Glomerular visceral epithelial cell (primary cell): ENCODE measurements at regions not wholly inside any gene's neighbourhood (a gene's known extent, or its start where the extent isn't known, plus 50 kb on each side); places are given as distances from the start of the nearest gene placed in this dataset.
A peak's percentile ranks its signal among the peaks of the same experiment; 100 is the strongest.

Experiments
- DNase-seq: peaks from one replicate; pipeline ENCODE4 v3.0.0-alpha.2; 2016; ENCODE audit errors: extremely low spot score

DNA sequence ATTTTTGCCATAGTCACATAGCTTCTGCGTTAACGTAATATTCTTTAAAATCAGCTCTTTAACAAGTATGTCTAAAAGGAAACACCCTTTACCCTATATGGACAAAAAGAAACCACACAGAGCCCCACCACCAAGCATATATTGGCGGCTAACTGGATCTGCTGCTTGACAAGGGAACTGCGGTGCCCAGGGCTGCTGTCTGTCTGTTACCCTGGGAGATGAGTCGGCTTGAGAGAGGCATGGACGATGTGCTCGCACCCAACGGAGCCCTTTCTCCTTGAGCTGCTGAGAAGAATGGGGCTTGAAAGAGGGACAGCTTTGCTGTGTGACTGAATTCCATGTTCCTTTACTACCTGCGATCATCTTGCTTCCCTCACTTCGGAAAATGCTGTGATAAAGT lies 158.6 kb upstream of the SHB start:
- DNase-seq: peak; percentile 53

DNA sequence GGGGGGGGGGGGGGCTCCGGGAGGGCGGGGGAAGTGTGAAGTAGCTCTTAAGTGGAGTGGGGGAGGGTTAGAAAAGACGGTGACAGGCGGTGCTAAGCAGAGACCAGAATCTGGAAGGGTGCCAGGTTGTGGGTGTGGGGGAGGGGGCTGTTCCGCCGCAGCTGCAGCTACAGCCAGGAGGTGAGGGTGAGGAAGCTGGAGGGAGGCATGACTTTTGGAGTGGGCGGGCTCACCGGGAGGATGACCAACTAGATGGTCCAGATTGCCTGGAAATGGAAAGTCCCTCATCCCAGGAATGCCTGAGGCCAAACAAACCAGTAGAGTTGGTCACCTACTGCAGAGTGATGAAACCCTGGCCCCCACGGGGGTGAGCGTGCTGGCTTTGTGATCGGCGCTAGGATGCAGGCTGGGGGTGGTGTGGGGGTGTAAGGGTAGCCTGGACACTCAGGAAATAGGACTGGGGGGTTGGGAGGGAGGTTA lies 158.1 kb upstream of the SHB start:
- DNase-seq: peak; percentile 99

DNA sequence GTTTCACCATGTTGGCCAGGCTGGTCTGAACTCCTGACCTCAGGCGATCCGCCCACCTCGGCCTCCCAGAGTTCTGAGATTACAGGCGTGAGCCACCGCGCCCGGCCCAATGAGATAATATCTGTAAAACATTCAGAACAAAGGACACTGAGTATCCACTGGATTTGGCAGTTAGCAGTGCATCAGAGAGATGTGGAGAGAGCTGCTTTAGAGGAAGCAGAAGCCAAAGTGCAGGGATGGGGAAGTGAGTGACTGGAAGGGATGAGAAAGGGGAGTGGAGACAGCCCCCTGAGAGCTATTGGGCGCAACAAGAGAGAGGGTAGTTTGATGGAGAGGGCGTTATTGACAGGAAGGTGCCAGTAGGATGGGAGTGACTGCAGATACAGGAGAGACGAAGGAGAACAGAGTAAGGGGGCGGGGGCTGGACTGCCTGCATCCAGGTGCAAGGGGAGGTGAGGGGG lies 157.5 kb upstream of the SHB start:
- peak; percentile 32 for DNase-seq

DNA sequence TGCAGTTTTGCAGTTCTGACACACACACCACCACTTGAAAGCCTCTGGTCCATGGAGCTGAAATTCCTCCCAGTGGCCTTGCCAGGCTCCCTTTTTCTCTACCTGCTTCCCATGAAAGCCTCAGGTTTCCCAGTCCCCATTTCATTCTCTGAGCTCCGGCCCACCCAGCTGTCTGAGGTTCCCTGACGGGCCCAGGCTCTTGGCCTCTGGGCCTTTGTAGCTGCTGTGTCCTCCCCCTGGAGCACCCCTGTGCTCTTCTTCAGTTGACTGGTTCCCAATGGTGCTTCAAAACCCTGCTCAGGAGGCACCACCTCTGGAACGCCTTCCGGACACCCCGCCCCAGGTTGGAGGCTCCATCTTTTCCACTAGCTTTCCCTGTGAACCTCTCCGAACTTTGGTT lies 155.9 kb upstream of the SHB start:
- DNase-seq: no peak

DNA sequence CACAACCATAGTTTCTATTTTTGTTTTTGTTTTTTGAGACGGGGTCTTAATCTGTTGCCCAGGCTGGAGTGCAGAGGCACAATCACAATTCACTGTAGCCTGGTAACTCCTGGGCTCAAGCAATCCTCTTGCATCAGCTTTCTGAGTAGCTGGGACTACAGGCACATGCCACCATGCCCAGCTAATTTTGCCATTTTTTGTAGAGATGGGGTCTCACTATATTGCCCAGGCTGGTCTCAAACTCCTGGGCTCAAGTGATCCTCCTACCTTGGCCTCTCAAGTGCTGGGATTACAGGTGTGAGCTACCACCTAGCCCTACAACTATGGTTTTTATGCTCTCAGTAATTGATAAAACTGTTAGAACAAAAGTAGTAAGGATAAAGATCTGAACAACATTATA lies 147.5 kb upstream of the SHB start:
- DNase-seq: no peak

DNA sequence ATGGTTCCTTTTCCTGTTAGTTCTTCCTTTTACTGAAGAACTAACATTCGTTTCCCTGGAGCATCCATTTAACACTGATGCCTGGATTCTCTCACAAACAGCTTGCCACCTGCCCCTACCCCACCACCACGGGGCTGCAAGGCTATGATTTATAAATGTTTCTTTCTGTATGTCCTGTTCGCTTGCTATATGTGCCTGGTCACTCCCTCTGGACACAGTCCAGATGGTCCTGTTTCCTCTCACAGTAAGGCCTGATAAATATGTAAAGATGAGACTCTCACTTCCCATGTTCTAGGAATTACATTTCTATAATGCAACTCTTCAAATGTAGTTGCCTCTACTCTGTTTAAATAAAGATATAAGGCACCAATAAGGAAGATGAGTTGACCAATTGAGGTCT lies 146.4 kb upstream of the SHB start:
- no peak for DNase-seq

DNA sequence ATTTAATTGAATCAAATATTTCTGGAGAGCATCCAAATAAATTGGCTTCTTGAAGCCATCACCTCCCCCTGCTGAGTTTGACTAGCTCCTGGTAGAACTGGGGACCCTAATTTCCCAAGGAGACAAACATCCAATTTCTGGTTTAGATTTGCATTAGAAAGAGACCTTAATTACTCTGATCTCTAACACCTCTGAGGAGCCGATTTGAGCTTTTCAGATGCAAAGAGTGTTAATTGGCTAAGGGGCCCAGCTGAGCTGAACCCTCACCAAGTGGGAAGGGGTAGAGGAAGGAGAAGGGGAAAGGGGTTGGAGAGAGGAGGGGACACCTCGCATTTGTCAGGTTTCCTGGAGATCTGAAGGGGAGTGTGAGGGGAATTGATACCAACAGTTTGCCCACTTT lies 145.4 kb upstream of the SHB start:
- no peak for DNase-seq

DNA sequence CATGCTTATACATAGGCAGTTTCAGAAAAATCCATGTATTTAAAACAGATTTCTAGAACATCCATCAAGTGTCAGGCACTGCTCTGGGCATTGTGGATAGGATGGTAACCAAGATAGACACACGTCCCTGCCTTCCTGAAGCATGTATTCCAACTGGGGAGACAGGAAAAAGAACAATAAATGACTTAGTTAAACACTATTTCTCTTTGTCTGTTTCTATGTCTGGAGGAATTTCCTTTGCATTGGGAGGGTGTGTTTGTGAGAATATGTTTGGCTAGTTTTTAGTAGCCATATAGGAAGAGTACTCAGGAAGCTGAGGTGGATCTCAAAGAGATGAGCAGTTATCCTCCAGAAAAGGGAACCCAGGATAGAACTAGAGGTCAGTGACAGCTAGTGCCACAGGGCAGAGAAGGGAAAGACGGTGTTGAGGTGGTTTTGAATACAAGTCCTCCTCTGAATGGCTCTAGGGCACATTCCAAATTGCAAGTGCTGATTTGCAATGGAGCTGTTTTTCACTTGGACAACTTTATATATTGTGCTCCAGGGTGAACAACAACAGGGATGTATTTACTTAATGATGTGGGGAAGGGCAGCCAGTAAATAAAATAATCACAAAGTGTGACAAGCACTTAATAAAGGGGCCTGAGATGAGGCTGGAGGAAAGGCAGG lies 144.7 kb upstream of the SHB start:
- no peak for DNase-seq

DNA sequence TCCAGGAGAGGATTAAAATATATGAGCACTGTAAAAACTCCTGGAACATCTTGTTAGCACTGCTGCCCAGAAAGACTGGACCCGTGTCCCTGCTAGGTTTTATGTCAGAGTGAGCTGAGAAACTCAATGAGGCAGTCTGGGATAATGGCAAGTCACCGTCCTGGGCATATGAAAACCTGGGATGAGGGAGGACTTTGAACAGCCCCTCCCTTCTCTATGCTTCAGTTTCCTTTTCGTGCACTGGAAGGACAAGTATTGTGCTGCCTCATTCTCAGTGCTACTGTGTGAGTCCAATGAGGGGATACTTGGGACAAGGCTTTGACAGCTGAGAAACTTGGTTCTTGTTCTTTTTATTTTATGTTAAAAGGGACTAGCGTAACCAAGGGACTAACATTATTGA lies 143.0 kb upstream of the SHB start:
- no peak for DNase-seq

DNA sequence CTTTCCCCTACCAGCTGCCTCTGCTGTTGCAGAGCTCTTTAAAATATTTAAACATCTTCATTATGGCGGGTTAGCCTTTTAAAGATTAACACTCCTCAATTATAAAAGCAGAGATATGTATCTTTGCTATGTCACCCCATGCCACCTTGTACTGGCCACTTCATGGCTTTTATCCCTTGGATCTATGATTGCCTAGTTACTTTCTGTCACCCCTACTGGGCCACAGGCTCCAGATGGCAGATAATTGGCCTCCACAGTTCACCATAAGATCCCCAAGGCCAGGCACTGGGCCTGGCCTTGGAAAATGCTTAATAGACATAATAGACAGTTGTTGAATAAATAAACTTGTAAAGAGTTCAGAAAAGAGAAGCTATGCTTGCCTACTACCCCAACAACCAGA lies 142.0 kb upstream of the SHB start:
- no peak for DNase-seq

DNA sequence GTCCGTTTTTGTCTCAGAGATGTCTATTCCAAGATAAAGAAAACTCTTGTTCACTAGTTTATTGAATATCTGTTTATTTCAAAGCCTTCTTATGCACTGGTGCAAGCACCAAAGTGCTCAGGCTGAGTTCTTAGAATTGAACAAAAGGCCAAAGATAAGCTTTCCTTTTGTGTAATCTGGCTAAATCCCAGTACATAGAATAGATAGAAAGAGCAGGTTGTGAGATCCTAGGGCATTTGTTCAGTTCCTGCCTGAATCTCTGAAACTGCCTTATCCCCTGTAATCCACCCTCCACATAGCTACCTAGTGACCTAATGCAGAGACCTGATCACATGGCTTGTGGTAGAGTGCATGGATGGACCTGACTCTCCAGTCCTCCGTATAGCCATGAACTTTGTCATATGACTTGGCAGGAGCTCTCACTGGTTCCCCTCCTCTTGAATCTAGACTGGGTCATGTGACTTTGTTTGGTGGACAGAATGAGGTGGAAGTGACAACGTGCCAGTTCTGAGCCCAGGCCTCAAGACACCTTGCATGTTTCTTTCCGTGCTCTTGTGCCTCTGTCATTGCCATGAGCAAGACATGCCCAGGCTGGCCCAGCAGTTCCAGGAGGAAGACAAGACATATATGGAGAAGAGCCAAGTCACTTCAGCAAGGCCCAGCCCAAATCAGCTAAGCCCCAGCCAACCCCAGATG lies 139.3 kb upstream of the SHB start:
- DNase-seq: peak; percentile 51

DNA sequence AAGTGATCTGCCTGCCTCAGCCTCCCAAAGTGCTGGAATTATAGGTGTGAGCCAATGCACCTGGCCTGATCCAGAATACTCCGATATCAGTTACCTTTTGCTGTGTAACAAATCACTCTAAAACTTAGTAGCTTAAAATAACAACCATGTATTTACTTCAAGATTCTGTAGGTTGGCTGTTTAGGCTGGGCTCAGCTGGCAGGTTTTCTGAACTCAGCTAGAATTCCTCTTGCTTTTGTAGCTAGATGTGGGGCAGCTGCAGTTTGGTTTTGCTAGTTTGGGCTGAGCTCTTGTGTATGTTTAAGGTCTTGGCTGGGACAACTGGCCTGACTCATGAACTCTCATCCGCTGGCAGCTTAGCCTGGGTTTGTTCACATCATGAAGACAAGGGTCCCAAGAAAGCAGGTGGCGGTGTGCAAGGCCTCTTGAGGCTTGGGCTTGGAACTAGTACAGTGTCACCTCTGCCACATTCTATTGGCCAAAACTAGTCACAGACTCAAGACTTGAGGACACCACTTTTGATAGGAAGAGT lies 138.3 kb upstream of the SHB start:
- no peak for DNase-seq

DNA sequence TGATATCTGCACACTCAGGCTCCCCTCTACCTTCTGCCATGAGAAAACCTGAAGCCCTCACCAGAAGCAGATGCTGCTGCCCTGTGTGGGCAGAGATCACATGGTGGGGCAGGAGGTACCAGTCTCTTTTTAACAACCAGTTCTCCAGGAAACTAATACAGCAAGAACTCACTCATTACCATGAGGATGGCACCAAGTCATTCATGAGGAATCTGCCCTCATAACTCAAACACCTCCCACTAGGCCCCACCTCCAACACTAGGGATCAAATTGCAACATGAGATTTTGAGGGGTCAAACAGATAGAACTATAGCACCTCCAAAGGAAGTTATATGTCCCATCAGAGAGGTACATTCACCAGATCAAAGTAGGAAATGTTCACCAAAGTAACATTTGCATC lies 136.3 kb upstream of the SHB start:
- peak; percentile 7 for DNase-seq

DNA sequence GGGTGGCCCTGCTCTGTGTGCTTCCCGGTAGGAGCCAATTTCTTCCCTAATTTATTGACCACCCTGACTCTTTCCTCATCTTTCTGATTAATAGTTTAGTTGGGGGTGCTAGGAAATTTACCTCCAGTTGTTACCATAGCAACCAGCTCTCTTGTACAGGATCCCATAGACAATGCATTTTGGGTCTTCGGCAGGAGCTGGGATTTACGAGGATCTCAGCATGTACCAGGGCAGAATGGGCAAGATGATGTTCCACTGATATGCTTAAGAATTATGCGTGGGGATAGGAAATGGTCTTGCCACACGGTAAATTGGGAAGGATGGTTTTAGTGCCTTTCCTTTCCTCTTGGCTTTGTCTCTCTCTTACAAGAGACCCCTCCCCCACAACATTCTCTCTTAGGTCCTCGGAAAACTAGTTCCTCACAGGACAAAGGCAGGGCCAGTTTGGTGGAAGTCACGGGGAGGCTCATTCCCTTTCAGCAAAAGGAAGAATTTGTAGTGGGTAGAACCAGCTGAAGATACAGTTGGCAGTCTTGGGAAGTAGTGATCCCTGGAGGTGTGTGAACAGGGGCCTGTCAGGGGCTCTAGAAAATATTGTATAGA lies 133.4 kb upstream of the SHB start:
- DNase-seq: no peak

DNA sequence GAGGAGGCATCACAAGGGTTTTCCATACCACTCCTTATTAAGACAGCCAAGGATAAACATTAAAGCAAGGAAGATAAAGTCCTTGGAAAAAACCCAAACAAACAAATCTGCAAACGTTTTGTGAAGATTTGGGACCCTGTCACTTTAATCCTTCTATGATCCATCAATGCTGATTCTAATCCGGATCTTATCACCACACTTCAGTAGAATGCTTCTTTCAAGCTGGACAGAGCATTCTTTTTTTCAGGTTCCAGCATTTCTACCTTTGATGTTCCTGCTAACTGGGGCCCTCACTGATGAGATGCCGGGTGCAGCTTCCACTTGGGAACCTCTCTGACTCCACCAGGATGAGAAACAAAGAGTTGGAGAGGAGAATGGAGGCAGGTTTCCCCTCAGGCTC lies 132.8 kb upstream of the SHB start:
- DNase-seq: no peak

DNA sequence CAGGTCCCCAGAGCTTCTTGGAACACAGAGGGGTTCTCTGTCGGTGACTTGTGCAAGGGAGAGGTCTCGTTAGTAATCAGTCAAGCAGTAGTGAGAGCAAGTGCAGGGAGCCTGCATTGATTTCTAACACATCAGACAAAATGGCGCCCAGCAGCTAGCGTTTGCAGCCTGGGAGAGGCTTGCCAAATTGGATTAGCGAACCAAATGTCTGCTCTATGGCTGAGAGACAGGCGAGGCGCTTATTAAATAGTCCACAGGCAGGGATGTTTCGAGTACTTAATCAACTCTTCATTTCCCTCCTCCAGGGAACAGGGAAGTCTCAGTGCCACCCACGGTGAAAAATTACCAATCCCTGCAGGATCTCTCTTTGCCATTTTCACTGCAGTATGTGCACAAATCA lies 131.4 kb upstream of the SHB start:
- DNase-seq: no peak

DNA sequence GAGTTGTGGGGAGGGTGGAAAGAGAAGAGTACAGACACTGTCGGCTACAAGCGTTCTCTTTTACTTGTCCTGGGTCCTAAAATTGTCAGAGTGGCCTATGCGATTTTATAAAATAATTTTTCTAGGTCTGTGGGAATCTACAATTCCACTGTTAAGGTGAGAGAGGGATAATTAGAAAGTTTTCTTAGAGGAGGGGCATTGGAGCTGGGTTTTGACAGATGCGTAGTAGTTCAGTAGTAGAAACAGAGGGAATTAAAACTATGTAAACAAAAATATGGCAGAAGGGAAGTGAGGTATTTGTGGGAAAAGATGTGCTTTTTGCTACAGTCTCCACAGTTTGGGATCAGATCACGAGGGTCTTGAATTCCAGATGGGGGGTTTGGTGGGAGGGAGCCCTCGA lies 129.1 kb upstream of the SHB start:
- DNase-seq: no peak

DNA sequence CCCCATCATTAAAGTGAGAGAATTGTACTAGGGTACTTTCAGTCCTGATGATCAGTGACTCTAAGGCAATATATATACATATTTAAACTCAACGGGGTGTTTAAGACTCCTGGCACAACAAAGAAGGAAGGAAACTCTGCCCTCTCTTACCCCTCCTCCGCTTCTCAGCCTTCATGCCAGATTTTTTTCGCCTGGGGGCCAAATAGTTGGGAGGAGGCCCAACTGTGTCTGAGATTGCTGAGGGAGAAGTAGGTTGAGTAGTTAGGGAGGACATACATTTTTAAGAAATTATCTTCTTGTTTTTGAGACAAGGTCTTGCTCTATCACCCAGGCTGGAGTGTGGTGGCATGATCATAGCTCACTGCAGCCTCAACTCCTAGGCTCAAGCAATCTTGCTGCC lies 127.7 kb upstream of the SHB start:
- no peak for DNase-seq

DNA sequence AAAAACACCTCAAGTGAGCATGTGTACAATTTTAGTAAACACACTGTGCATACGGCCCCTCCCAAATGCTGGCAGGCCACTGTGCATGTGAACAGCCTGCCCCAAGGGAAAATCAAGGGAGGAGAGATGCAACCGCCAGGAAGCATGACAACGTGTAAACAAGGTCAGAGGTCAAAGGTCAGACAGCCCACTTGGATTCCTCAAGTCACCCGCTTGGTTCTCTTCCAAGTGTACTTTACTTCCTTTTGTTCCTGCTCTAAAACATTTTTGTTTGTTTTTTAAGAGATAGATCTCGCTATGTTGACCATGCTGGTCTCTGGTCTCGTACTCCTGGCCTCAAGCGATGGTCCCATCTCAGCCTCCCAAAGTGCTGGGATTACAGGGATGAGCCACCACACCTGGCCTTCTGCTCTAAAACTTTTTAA lies 126.7 kb upstream of the SHB start:
- DNase-seq: no peak

DNA sequence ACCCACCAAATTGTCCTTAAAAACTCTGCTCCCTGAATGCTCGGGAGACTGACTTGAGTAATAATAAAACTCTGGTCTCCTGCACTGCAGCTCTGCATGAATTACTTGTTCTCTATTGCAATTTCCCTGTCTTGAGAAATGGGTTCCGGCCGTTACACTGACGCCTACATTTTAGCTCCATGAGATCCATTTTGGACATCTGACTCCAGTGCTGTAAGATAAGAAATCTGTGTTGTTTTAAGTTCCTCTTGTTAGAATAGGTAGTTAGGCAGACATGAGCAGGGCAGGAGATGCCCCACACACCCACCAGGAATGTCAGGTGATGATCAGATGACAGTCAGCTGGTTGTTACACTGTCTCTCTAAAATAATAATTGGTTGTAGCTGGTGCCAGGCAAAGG lies 125.8 kb upstream of the SHB start:
- DNase-seq: no peak

DNA sequence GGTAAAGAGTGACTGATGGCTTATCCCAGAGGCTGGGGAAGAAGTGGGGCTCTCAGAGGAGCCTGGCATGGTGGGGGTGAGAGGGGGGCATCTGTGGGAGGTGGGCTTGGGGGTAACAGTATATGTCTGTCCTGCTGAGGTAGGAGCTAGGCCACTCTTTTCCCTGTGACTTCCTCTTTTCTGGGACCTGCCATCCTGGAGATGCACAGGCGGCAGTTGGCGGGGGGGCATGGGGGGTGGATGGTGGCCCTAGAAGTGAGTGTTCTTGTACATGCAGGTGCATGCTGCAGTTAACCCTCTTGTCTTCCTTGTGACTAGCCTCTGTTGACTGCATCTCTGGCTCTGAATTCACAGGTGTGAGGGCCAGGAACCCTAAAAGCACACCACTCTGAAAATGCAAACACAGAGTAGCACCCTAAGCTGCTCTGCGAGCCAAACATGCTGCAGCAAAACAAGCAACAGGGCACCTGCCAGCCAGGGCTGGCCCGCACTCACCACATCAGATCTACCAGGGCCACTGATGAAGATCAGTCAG lies 123.8 kb upstream of the SHB start:
- no peak for DNase-seq

DNA sequence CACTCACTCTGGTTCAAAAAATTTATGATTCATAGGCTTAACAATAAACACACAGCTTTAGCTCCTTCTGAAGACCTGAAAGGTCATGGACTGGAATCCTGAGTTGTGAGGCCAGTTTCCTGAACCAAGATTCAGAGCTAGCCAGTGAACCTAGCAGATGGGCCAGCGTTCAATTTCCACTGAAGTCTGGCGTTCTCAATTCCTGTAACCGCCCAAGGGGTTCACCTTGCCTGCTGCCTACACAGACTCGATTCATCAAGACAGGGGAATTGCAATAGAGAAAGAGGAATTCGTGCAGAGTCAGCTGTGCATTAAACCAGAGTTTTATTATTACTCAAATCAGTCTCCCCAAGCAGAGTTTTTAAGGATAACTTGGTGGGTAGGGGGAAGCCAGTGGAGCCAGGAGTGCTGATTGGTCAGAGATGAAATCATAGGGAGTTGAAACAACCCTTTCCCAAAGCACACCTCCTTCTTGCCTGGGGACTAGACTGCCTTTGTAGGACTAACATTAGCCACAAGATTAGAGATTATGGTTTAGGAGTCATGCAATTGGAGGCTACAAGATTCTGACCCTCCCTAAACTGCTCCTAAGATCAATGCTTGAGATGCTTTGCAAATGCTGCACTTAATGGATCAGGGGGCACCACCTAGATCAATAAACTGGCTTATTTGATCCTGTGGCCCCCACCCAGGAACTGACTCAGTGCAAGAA lies 117.5 kb upstream of the SHB start:
- no peak for DNase-seq
